Putamen (tissue), 1 donor: ENCODE measurements at regions not wholly inside any gene's neighbourhood (a gene's known extent, or its start where the extent isn't known, plus 50 kb on each side); places are given as distances from the start of the nearest gene placed in this dataset.

ENCODE experiments used
- DNase-seq: peaks from one replicate; pipeline ENCODE4 v3.0.0-alpha.2; 2016; ENCODE audit warnings: low spot score

GRCh38 chr3:59653405-59654122, 603.7 kb upstream of the CFAP20DC start:
- DNase-seq: no peak

- no peak for DNase-seq
These were observed 594.9 kb upstream of the CFAP20DC start for GRCh38 chr3:59644479-59645402.

- no peak for DNase-seq
These were observed 591.5 kb upstream of the CFAP20DC start for GRCh38 chr3:59641169-59641899.

GRCh38 chr3:59632760-59633573, 583.1 kb upstream of the CFAP20DC start:
- DNase-seq: no peak

- DNase-seq: no peak
These were observed 581.7 kb upstream of the CFAP20DC start for GRCh38 chr3:59631482-59631881.

- no peak for DNase-seq
These were observed 571.2 kb upstream of the CFAP20DC start for GRCh38 chr3:59621037-59621436.

- DNase-seq: no peak
These were observed 570.5 kb upstream of the CFAP20DC start for GRCh38 chr3:59620325-59620724.

GRCh38 chr3:59612444-59612715, 562.6 kb upstream of the CFAP20DC start:
- DNase-seq: no peak

GRCh38 chr3:59611649-59612443, 562.0 kb upstream of the CFAP20DC start:
- DNase-seq: no peak

GRCh38 chr3:59609657-59610348, 560.0 kb upstream of the CFAP20DC start:
- DNase-seq: no peak

GRCh38 chr3:59608356-59608755, 558.5 kb upstream of the CFAP20DC start:
- no peak for DNase-seq

GRCh38 chr3:59607656-59608055, 557.8 kb upstream of the CFAP20DC start:
- DNase-seq: peak; percentile 14

GRCh38 chr3:59606638-59607266, 556.9 kb upstream of the CFAP20DC start:
- DNase-seq: no peak

- no peak for DNase-seq
These were observed 556.2 kb upstream of the CFAP20DC start for GRCh38 chr3:59605944-59606534.

GRCh38 chr3:59605318-59605717, 555.5 kb upstream of the CFAP20DC start:
- DNase-seq: no peak

GRCh38 chr3:59601486-59601885, 551.7 kb upstream of the CFAP20DC start:
- no peak for DNase-seq

- no peak for DNase-seq
These were observed 550.8 kb upstream of the CFAP20DC start for GRCh38 chr3:59600631-59601030.

GRCh38 chr3:59596741-59597140, 546.9 kb upstream of the CFAP20DC start:
- no peak for DNase-seq

GRCh38 chr3:59595830-59596229, 546.0 kb upstream of the CFAP20DC start:
- no peak for DNase-seq

- DNase-seq: no peak
These were observed 543.6 kb upstream of the CFAP20DC start for GRCh38 chr3:59593380-59593779.
